ENCODE measurements at regions not wholly inside any gene's neighbourhood (a gene's known extent, or its start where the extent isn't known, plus 50 kb on each side); places are given as distances from the start of the nearest gene placed in this dataset.

GRCh38 chr18:7333025-7333562, 102.2 kb downstream of the LRRC30 start:
- TF ChIP-seq CTCF (IDR thresholded peaks at IDR 0.05; ENCODE audit: low read depth, low read length) (no peak), MAX (IDR thresholded peaks at IDR 0.05; ENCODE audit: low read depth, low read length) (no peak)
